Endothelial cell (in vitro differentiated cells): ENCODE measurements at regions not wholly inside any gene's neighbourhood (a gene's known extent, or its start where the extent isn't known, plus 50 kb on each side); places are given as distances from the start of the nearest gene placed in this dataset.

Experiments
- DNase-seq: peaks from one replicate; pipeline ENCODE4 v3.0.0; 2021; ENCODE audit warnings: low spot score
- H3K27ac Mint-ChIP-seq: one replicate; pipeline ENCODE4 v1.8.0; 2021; ENCODE audit warnings: mixed read lengths, inconsistent platforms; ENCODE audit not compliant: unreplicated experiment
- H3K27me3 Mint-ChIP-seq: one replicate; pipeline ENCODE4 v1.8.0; 2021; ENCODE audit warnings: mild to moderate bottlenecking, moderate library complexity, mixed read lengths, inconsistent platforms; ENCODE audit not compliant: unreplicated experiment
- H3K36me3 Mint-ChIP-seq: one replicate; pipeline ENCODE4 v1.8.0; 2021; ENCODE audit warnings: mild to moderate bottlenecking, low read depth, mixed read lengths, inconsistent platforms; ENCODE audit not compliant: unreplicated experiment
- H3K4me1 Mint-ChIP-seq: one replicate; pipeline ENCODE4 v1.8.0; 2021; ENCODE audit warnings: mild to moderate bottlenecking, mixed read lengths, inconsistent platforms; ENCODE audit not compliant: unreplicated experiment
- H3K4me3 Mint-ChIP-seq: one replicate; pipeline ENCODE4 v1.8.0; 2021; ENCODE audit warnings: mild to moderate bottlenecking, mixed read lengths, inconsistent platforms; ENCODE audit not compliant: unreplicated experiment
- H3K9me3 Mint-ChIP-seq: one replicate; pipeline ENCODE4 v1.8.0; 2021; ENCODE audit warnings: mixed read lengths, inconsistent platforms; ENCODE audit not compliant: unreplicated experiment
- TF ChIP-seq, protein P1 (sequence below): fragments of 200-600 bp; sonication (generic); IDR thresholded peaks from one replicate; pipeline ENCODE4 v1.5.0; 2021; ENCODE audit warnings: antibody characterized with exemption; ENCODE audit not compliant: unreplicated experiment

DNA sequence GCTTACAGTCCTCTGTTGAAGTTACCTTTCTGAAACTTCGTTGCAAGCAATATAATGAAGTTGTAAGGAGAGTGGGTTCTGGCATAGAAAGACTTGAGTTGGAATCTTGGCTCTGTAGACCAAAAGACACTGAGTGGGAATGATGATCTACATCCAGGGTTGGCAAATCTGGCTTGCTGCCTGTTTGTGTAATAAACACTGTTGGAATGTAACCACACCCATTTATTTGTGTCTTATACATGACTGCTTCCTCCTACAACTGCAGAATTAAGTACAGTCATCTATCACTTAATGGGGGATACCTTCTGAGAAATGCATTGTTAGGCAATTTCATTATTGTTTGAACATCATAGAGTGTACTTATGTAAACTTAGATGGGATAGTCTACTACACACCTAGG is 178.4 kb upstream of the SUCLG2 start:
- Mint-ChIP-seq H3K36me3 (peaks cover 3% of the 10 kb centered on the region), H3K4me3 (no peak overlapping the region), H3K4me1 (no peaks in the 10 kb centered on the region), H3K27ac (no peak overlapping the region), H3K9me3 (peaks cover 6% of the 10 kb centered on the region), H3K27me3 (no peaks in the 10 kb centered on the region)
- no peak for DNase-seq
- TF ChIP-seq, protein P1, sequence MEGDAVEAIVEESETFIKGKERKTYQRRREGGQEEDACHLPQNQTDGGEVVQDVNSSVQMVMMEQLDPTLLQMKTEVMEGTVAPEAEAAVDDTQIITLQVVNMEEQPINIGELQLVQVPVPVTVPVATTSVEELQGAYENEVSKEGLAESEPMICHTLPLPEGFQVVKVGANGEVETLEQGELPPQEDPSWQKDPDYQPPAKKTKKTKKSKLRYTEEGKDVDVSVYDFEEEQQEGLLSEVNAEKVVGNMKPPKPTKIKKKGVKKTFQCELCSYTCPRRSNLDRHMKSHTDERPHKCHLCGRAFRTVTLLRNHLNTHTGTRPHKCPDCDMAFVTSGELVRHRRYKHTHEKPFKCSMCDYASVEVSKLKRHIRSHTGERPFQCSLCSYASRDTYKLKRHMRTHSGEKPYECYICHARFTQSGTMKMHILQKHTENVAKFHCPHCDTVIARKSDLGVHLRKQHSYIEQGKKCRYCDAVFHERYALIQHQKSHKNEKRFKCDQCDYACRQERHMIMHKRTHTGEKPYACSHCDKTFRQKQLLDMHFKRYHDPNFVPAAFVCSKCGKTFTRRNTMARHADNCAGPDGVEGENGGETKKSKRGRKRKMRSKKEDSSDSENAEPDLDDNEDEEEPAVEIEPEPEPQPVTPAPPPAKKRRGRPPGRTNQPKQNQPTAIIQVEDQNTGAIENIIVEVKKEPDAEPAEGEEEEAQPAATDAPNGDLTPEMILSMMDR: no peak

DNA sequence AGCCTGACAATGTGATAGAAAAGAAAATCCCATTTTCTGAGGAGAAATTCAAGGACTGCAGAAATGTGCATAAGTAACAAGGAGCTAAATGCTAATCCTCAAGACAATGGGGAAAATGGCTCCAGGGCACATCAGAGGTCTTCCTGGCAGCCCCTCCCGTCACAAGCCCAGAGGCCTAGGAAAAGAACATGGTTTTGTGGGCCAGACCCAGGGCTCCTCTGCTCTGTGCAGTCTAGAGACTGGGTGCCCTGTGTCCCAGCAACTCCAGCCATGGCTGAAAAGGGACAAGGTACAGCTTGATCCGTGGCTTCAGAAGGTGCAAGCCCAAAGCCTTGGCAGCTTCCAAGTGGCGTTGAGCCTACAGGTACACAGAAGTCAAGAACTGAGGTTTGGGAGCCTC is 176.8 kb upstream of the SUCLG2 start:
- peaks cover 6% of the 10 kb centered on the region for H3K9me3 Mint-ChIP-seq

DNA sequence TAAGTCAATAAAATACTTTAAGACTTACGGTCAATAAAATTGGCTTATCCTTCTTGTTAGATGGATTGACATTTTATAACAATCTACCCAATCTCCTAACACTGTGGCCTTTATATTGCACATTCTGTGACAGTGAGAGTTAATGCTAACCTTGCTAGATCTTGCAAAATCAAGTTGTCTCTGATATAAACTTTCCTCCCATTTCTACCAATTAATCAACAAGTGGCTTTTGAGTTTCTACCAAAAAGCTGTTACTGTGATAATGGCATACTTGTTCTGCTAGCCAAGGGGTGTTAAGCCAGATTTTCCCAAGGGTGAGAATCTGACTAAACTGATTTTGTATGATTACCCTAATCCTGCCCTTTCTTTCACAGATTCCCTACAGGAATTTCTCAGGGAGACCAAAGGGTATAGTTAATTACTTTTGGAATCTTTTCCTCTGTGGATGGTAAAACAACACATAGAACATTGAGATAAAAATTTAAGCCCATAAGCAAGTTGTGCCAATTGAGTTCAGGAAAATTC is 174.1 kb upstream of the SUCLG2 start:
- Mint-ChIP-seq H3K36me3 (no peaks in the 10 kb centered on the region), H3K27me3 (no peaks in the 10 kb centered on the region), H3K27ac (no peak overlapping the region), H3K4me3 (no peak overlapping the region), H3K4me1 (no peaks in the 10 kb centered on the region), H3K9me3 (no peaks in the 10 kb centered on the region)
- no peak for DNase-seq
- TF ChIP-seq, protein P1: no peak

More for the DNA sequence above, 176.8 kb upstream of the SUCLG2 start:
- Mint-ChIP-seq H3K27ac (no peak overlapping the region), H3K27me3 (no peaks in the 10 kb centered on the region), H3K4me1 (no peaks in the 10 kb centered on the region), H3K4me3 (no peak overlapping the region), H3K36me3 (peaks cover 3% of the 10 kb centered on the region)
- TF ChIP-seq, protein P1: no peak
- no peak for DNase-seq

DNA sequence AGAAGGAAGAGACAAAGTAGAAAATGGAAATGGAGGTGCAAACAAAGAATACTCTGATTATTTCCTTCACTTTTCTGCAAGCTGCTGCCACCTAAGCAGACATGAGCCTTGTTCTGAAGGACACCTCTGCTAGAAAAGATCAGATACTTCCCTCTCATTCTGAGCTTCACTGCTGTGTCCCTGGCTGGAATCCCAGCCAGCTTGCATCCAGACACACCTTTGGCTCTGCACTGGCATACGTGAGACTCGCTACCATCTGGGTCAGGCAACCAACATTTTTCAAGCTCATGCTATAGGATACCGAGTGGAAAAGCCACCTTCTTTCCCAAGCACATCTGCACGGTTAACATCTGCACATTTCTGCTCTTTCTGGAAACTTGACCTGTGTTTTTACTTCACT is 166.7 kb upstream of the SUCLG2 start:
- H3K27me3 Mint-ChIP-seq: no peaks in the 10 kb centered on the region
- DNase-seq: no peak
- H3K27ac Mint-ChIP-seq: no peak overlapping the region
- TF ChIP-seq, protein P1: no peak
- H3K4me3 Mint-ChIP-seq: no peak overlapping the region
- H3K4me1 Mint-ChIP-seq: no peaks in the 10 kb centered on the region
- H3K9me3 Mint-ChIP-seq: no peaks in the 10 kb centered on the region
- H3K36me3 Mint-ChIP-seq: no peaks in the 10 kb centered on the region

DNA sequence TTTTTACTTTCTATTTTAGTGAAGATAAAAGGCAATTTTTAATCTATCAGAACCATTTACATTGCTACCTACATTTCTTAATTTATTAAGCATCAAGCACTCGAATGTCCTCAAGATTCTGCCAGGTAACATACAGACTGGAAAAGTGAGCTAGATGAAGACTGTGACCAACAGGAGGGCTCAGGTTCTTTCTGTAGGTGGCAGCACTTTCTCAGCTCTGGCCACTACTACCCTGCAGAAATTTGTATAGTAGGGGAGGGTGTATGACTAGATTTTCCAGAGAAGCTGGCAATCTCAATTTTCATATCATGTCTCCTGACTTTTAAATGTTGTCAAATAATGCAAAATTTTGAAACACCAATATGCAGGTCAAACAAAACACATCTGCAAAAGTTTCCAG is 165.0 kb upstream of the SUCLG2 start:
- DNase-seq: no peak
- H3K4me3 Mint-ChIP-seq: no peak overlapping the region
- H3K36me3 Mint-ChIP-seq: no peaks in the 10 kb centered on the region
- no peaks in the 10 kb centered on the region for H3K27me3 Mint-ChIP-seq
- H3K4me1 Mint-ChIP-seq: no peaks in the 10 kb centered on the region
- no peak overlapping the region for H3K27ac Mint-ChIP-seq
- H3K9me3 Mint-ChIP-seq: no peaks in the 10 kb centered on the region
- TF ChIP-seq, protein P1: no peak
